MCF 10A (cell line): ENCODE measurements at regions not wholly inside any gene's neighbourhood (a gene's known extent, or its start where the extent isn't known, plus 50 kb on each side); places are given as distances from the start of the nearest gene placed in this dataset.

Experiments
- BruUV-seq: library from RNA; stranded (reverse); fragments of 400-500 nt; replicated peaks from 2 replicates; lab custom pipeline; 2021; lab: Mats Ljungman, UMichigan
- CTCF ChIA-PET: fragments of 300-600 bp; sonication (Branson Sonifier 250); formaldehyde crosslinking; extraction: SDS; loops from one replicate; lab custom pipeline; 2021; ENCODE audit warnings: antibody characterized with exemption, inconsistent platforms; lab: Yijun Ruan, JAX
- POLR2A ChIA-PET: fragments of 300-600, 350-650 bp; sonication (Branson Sonifier 250); formaldehyde crosslinking; extraction: SDS; loops from one replicate; lab custom pipeline; 2020; ENCODE audit warnings: antibody characterized with exemption, inconsistent platforms; lab: Yijun Ruan, JAX
- DNase-seq: peaks from one replicate; pipeline ENCODE4 v3.0.0-alpha.2; 2018; ENCODE audit not compliant: unreplicated experiment
- H3K27ac Mint-ChIP-seq: one replicate; pipeline ENCODE4 v1.8.0; 2022; ENCODE audit warnings: mild to moderate bottlenecking, low read depth, mixed read lengths; ENCODE audit not compliant: unreplicated experiment
- H3K27me3 Mint-ChIP-seq: one replicate; pipeline ENCODE4 v1.8.0; 2022; ENCODE audit warnings: mixed read lengths; ENCODE audit not compliant: insufficient read depth, unreplicated experiment
- H3K36me3 Mint-ChIP-seq: one replicate; pipeline ENCODE4 v1.8.0; 2022; ENCODE audit warnings: mild to moderate bottlenecking, moderate library complexity, mixed read lengths; ENCODE audit not compliant: insufficient read depth, unreplicated experiment
- H3K4me1 Mint-ChIP-seq: one replicate; pipeline ENCODE4 v1.8.0; 2022; ENCODE audit warnings: mixed read lengths; ENCODE audit not compliant: insufficient read depth, unreplicated experiment
- H3K4me3 Mint-ChIP-seq: one replicate; pipeline ENCODE4 v1.8.0; 2022; ENCODE audit warnings: mild to moderate bottlenecking, moderate library complexity, mixed read lengths; ENCODE audit not compliant: unreplicated experiment
- H3K9me3 Mint-ChIP-seq: one replicate; pipeline ENCODE4 v1.8.0; 2022; ENCODE audit warnings: mixed read lengths; ENCODE audit not compliant: unreplicated experiment
- CTCF ChIP-seq: fragments of 200-600 bp; IDR thresholded peaks from one replicate; pipeline ENCODE4 v1.8.0; 2022; ENCODE audit warnings: antibody characterized with exemption, mild to moderate bottlenecking; ENCODE audit not compliant: unreplicated experiment
- intact Hi-C: fragments of 100-400 bp; cut with micrococcal nuclease; formaldehyde crosslinking; loops from 2 replicates; pipeline ENCODE4 v1.14.1; 2022

GRCh38 chr9:74358959-74359358 is 138.2 kb upstream of the RORB start:
- intact Hi-C loops = no loop called here
- ChIA-PET POLR2A (no interaction called here), CTCF (interaction anchor here (0.7 kb wide), 1 partner anchor 282 kb away, joined by 6 read pairs; no protein-coding TSS in a partner anchor)
- Mint-ChIP-seq H3K4me3 (no peak overlapping the region), H3K27ac (no peak overlapping the region), H3K9me3 (no peaks in the 10 kb centered on the region), H3K36me3 (no peaks in the 10 kb centered on the region), H3K27me3 (peaks cover 35% of the 10 kb centered on the region), H3K4me1 (no peaks in the 10 kb centered on the region)
- no peak for DNase-seq
- no peak for TF ChIP-seq CTCF
- BruUV-seq = no TSS peak

- no TSS peak for BruUV-seq
- no peak for DNase-seq
Measured at GRCh38 chr9:74361508-74361907, 135.6 kb upstream of the RORB start.

GRCh38 chr9:74362423-74362822 is 134.7 kb upstream of the RORB start:
- Mint-ChIP-seq H3K27ac (no peak overlapping the region), H3K4me3 (no peak overlapping the region), H3K4me1 (no peaks in the 10 kb centered on the region), H3K9me3 (no peaks in the 10 kb centered on the region), H3K36me3 (no peaks in the 10 kb centered on the region), H3K27me3 (peaks cover 24% of the 10 kb centered on the region)
- CTCF ChIA-PET = interaction anchor here (0.9 to 1.2 kb wide), 2 partner anchors 14 to 17 kb away, joined by 3 to 7 read pairs; no protein-coding TSS in a partner anchor
- no peak for TF ChIP-seq CTCF
- DNase-seq = no peak
- no TSS peak for BruUV-seq
- intact Hi-C loops = no loop called here
- POLR2A ChIA-PET = interaction anchor here (0.6 kb wide), 1 partner anchor 51 kb away, joined by 3 read pairs; no protein-coding TSS in a partner anchor

More at GRCh38 chr9:74361508-74361907, 135.6 kb upstream of the RORB start:
- TF ChIP-seq CTCF = no peak
- intact Hi-C loops = no loop called here
- H3K27me3 Mint-ChIP-seq = peaks cover 24% of the 10 kb centered on the region
- H3K4me3 Mint-ChIP-seq = no peak overlapping the region
- H3K9me3 Mint-ChIP-seq = no peaks in the 10 kb centered on the region
- POLR2A ChIA-PET = no interaction called here
- H3K27ac Mint-ChIP-seq = no peak overlapping the region
- H3K36me3 Mint-ChIP-seq = no peaks in the 10 kb centered on the region
- CTCF ChIA-PET = interaction anchor here (1.2 kb wide), 1 partner anchor 18 kb away, joined by 7 read pairs; no protein-coding TSS in a partner anchor
- H3K4me1 Mint-ChIP-seq = no peaks in the 10 kb centered on the region

DNA sequence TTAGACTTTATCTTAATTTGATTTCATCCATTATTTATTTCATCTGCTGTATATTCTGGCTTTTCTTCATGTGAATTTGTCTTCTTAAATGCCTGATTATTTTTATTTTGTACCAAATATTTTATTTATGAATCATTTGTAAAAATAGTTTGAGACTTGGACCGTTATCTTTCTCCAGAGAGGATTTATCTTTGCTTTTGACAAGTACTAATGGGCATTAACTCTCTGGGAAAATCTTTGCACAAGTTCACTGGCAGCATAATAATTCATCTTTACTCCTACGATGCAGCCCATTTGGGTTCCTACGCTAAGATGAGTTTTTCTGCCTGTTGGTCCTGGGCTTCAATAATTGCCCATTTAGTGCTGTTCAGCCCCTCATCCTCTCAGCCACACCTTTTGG is 131.0 kb upstream of the RORB start:
- BruUV-seq = no TSS peak
- Mint-ChIP-seq H3K4me3 (no peak overlapping the region), H3K4me1 (no peaks in the 10 kb centered on the region), H3K36me3 (no peaks in the 10 kb centered on the region), H3K9me3 (no peaks in the 10 kb centered on the region), H3K27me3 (peaks cover 27% of the 10 kb centered on the region), H3K27ac (no peak overlapping the region)
- TF ChIP-seq CTCF = no peak
- intact Hi-C loops = no loop called here
- DNase-seq = no peak
- ChIA-PET POLR2A (no interaction called here), CTCF (no interaction called here)
